Fibroblast of lung (primary cell): ENCODE measurements at regions not wholly inside any gene's neighbourhood (a gene's known extent, or its start where the extent isn't known, plus 50 kb on each side); places are given as distances from the start of the nearest gene placed in this dataset.

Experiments
- EZH2 ChIP-seq: IDR thresholded peaks from 2 replicates; pipeline ENCODE4 v1.5.1; 2012; ENCODE audit warnings: low read length, control low read depth, mild to moderate bottlenecking; ENCODE audit errors: missing control alignments
- TF ChIP-seq, protein P1 (sequence below), 2 donors: IDR thresholded peaks in 1 of 2; conservative IDR thresholded peaks in 1 of 2; 1 replicate in 1 of 2; 2 replicates in 1 of 2; pipeline ENCODE4 v1.5.1; 2011 to 2012; ENCODE audit warnings: low read length in 2 of 2, control low read depth in 1 of 2, inconsistent platforms in 1 of 2, low read depth in 1 of 2, mild to moderate bottlenecking in 1 of 2

- TF ChIP-seq, protein P1, sequence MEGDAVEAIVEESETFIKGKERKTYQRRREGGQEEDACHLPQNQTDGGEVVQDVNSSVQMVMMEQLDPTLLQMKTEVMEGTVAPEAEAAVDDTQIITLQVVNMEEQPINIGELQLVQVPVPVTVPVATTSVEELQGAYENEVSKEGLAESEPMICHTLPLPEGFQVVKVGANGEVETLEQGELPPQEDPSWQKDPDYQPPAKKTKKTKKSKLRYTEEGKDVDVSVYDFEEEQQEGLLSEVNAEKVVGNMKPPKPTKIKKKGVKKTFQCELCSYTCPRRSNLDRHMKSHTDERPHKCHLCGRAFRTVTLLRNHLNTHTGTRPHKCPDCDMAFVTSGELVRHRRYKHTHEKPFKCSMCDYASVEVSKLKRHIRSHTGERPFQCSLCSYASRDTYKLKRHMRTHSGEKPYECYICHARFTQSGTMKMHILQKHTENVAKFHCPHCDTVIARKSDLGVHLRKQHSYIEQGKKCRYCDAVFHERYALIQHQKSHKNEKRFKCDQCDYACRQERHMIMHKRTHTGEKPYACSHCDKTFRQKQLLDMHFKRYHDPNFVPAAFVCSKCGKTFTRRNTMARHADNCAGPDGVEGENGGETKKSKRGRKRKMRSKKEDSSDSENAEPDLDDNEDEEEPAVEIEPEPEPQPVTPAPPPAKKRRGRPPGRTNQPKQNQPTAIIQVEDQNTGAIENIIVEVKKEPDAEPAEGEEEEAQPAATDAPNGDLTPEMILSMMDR (conservative IDR thresholded peaks at IDR 0.05 in 1 of 2, IDR thresholded peaks at IDR 0.05 in 1 of 2; ENCODE audit: low read depth in 1 of 2, low read length in 2 of 2) = no peak
- no peak for TF ChIP-seq EZH2
Measured at GRCh38 chr14:101076451-101077198, 173.1 kb upstream of the RTL1 start.
